Caco-2 (cell line): ENCODE measurements at regions not wholly inside any gene's neighbourhood (a gene's known extent, or its start where the extent isn't known, plus 50 kb on each side); places are given as distances from the start of the nearest gene placed in this dataset.

Source experiments
- BruUV-seq: library from RNA; stranded (reverse); fragments of 400-500 nt; replicated peaks from 2 replicates; lab custom pipeline; 2021; lab: Mats Ljungman, UMichigan
- CTCF ChIA-PET: fragments of 300-600 bp; sonication (Branson Sonifier 250); formaldehyde crosslinking; loops from one replicate; lab custom pipeline; 2022; ENCODE audit warnings: antibody characterized with exemption; lab: Charles Lee
- POLR2A ChIA-PET: fragments of 300-600 bp; sonication (Branson Sonifier 250); formaldehyde crosslinking; loops from one replicate; lab custom pipeline; 2022; ENCODE audit warnings: antibody characterized with exemption; lab: Charles Lee
- DNase-seq, 2 experiments: peaks; one replicate each; pipeline versions ENCODE4 v3.0.0 to v3.0.0-alpha.2; 2020 to 2022
- H3K27me3 ChIP-seq: replicated peaks from 2 replicates; pipeline ENCODE4 v1.6.0; 2011; ENCODE audit warnings: low read length; ENCODE audit not compliant: control insufficient read depth, insufficient read depth
- H3K36me3 ChIP-seq: 2 replicates; pipeline ENCODE4 v1.5.1; 2011; ENCODE audit warnings: low read length; ENCODE audit not compliant: control insufficient read depth, insufficient read depth
- H3K4me1 ChIP-seq: fragments of 250-450 bp; sonication (Bioruptor Pico); 2 replicates; pipeline ENCODE4 v1.5.1; 2020; ENCODE audit warnings: mild to moderate bottlenecking
- H3K4me3 ChIP-seq: 2 replicates; pipeline ENCODE4 v1.5.1; 2011; ENCODE audit warnings: low read depth, mild to moderate bottlenecking, control low read depth, low read length
- H3K9me3 ChIP-seq: fragments of 250-450 bp; sonication (Bioruptor Pico); 2 replicates; pipeline ENCODE4 v1.5.1; 2020; ENCODE audit warnings: mild to moderate bottlenecking, moderate library complexity
- H3K27ac Mint-ChIP-seq: one replicate; pipeline ENCODE4 v1.8.0; 2022; ENCODE audit warnings: mixed read lengths; ENCODE audit not compliant: unreplicated experiment
- H3K27me3 Mint-ChIP-seq: one replicate; pipeline ENCODE4 v1.8.0; 2022; ENCODE audit warnings: mixed read lengths; ENCODE audit not compliant: insufficient read depth, unreplicated experiment
- H3K36me3 Mint-ChIP-seq: one replicate; pipeline ENCODE4 v1.8.0; 2022; ENCODE audit warnings: mild to moderate bottlenecking, mixed read lengths; ENCODE audit not compliant: insufficient read depth, unreplicated experiment
- H3K4me1 Mint-ChIP-seq: one replicate; pipeline ENCODE4 v1.8.0; 2022; ENCODE audit warnings: low read depth, mixed read lengths; ENCODE audit not compliant: unreplicated experiment
- H3K4me3 Mint-ChIP-seq: one replicate; pipeline ENCODE4 v1.8.0; 2022; ENCODE audit warnings: mild to moderate bottlenecking, moderate library complexity, mixed read lengths; ENCODE audit not compliant: unreplicated experiment
- H3K9me3 Mint-ChIP-seq: one replicate; pipeline ENCODE4 v1.8.0; 2022; ENCODE audit warnings: mixed read lengths; ENCODE audit not compliant: unreplicated experiment
- intact Hi-C: fragments of 100-400 bp; cut with micrococcal nuclease; formaldehyde crosslinking; loops from one replicate; pipeline ENCODE4 v1.10.0; 2022; ENCODE audit not compliant: unreplicated experiment
- TF ChIP-seq, protein P1 (sequence below), 2 experiments: fragments of 200-600 bp in 1 of 2; IDR thresholded peaks; 1 replicate in 1 of 2; 2 replicates in 1 of 2; pipeline versions ENCODE4 v1.5.1 to v1.8.0; 2011 to 2022; ENCODE audit warnings: antibody characterized with exemption in 1 of 2, control low read depth in 1 of 2, inconsistent platforms in 1 of 2, low read depth in 1 of 2, low read length in 1 of 2, mild to moderate bottlenecking in 1 of 2, moderate library complexity in 1 of 2; ENCODE audit not compliant: insufficient read depth in 1 of 2, severe bottlenecking in 1 of 2, unreplicated experiment in 1 of 2

DNA sequence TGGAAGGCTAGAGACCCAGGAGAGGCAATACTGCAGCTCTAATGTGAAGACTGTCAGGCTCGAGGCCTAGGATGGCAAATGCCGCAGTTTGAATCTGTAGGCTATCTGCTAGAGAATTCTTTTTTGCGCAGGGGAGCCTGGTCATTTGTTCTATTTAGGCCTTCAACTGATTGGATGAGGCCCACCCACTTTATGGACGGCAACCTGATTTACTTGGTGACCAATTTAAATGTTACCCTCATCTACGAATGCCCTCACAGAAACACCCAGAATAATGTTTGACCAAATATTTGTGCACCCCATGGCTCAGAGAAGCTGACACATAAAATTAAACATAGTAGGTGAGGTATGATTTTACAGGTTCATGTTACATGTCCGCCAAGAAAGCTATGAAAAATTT, 300.7 kb upstream of the GRM7 start:
- TF ChIP-seq, protein P1, sequence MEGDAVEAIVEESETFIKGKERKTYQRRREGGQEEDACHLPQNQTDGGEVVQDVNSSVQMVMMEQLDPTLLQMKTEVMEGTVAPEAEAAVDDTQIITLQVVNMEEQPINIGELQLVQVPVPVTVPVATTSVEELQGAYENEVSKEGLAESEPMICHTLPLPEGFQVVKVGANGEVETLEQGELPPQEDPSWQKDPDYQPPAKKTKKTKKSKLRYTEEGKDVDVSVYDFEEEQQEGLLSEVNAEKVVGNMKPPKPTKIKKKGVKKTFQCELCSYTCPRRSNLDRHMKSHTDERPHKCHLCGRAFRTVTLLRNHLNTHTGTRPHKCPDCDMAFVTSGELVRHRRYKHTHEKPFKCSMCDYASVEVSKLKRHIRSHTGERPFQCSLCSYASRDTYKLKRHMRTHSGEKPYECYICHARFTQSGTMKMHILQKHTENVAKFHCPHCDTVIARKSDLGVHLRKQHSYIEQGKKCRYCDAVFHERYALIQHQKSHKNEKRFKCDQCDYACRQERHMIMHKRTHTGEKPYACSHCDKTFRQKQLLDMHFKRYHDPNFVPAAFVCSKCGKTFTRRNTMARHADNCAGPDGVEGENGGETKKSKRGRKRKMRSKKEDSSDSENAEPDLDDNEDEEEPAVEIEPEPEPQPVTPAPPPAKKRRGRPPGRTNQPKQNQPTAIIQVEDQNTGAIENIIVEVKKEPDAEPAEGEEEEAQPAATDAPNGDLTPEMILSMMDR (IDR thresholded peaks at IDR 0.05; ENCODE audit: insufficient read depth in 1 of 2, low read depth in 1 of 2, low read length in 1 of 2, severe bottlenecking in 1 of 2, unreplicated experiment in 1 of 2) = no peak
- Histone ChIP-seq H3K4me1 (no peaks in the 10 kb centered on the region), H3K4me3 (no peak overlapping the region), H3K9me3 (no peaks in the 10 kb centered on the region), H3K36me3 (no peaks in the 10 kb centered on the region), H3K27me3 (no peaks in the 10 kb centered on the region)
- no peaks in the 10 kb centered on the region for H3K27me3 Mint-ChIP-seq
- intact Hi-C loops = no loop called here
- DNase-seq = no peak
- H3K9me3 Mint-ChIP-seq = no peaks in the 10 kb centered on the region
- CTCF ChIA-PET = no interaction called here
- BruUV-seq = no TSS peak
- H3K36me3 Mint-ChIP-seq = no peaks in the 10 kb centered on the region
- no peak overlapping the region for H3K4me3 Mint-ChIP-seq
- no peaks in the 10 kb centered on the region for H3K4me1 Mint-ChIP-seq
- POLR2A ChIA-PET = no interaction called here
- no peak overlapping the region for H3K27ac Mint-ChIP-seq

DNA sequence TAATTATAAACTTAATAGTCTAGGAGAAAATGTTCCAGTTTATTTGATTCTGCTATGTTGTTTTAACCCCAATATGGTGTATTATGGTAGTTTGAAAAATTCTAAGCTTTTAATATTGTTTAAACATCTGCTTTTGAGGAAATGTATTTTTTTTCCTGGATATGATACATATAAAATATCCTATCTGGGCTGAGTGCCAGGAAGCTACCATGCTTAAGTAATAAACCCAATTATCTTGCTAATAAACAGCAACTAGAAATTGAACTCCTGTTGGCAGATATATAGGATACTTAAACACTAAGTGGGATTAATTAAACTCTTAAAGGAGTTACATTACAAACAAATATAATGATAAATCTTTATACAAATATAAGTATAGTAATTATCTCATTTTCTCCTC, 293.7 kb upstream of the GRM7 start:
- TF ChIP-seq, protein P1 (IDR thresholded peaks at IDR 0.05; ENCODE audit: insufficient read depth in 1 of 2, low read depth in 1 of 2, low read length in 1 of 2, severe bottlenecking in 1 of 2, unreplicated experiment in 1 of 2) = no peak
- Histone ChIP-seq H3K4me3 (no peak overlapping the region), H3K4me1 (no peaks in the 10 kb centered on the region), H3K27me3 (no peaks in the 10 kb centered on the region), H3K36me3 (no peaks in the 10 kb centered on the region), H3K9me3 (no peaks in the 10 kb centered on the region)
- ChIA-PET CTCF (no interaction called here), POLR2A (no interaction called here)
- H3K27me3 Mint-ChIP-seq = no peaks in the 10 kb centered on the region
- H3K4me1 Mint-ChIP-seq = no peaks in the 10 kb centered on the region
- H3K36me3 Mint-ChIP-seq = no peaks in the 10 kb centered on the region
- intact Hi-C loops = no loop called here
- H3K4me3 Mint-ChIP-seq = no peak overlapping the region
- no peak for DNase-seq
- H3K27ac Mint-ChIP-seq = no peak overlapping the region
- BruUV-seq = no TSS peak
- H3K9me3 Mint-ChIP-seq = no peaks in the 10 kb centered on the region

GRCh38 chr3:6568999-6569493, 291.9 kb upstream of the GRM7 start:
- H3K36me3 ChIP-seq = no peaks in the 10 kb centered on the region
- H3K4me1 Mint-ChIP-seq = no peaks in the 10 kb centered on the region
- no peaks in the 10 kb centered on the region for H3K9me3 ChIP-seq
- no peak overlapping the region for H3K4me3 ChIP-seq
- ChIA-PET POLR2A (no interaction called here), CTCF (no interaction called here)
- no TSS peak for BruUV-seq
- no peaks in the 10 kb centered on the region for H3K36me3 Mint-ChIP-seq
- no peaks in the 10 kb centered on the region for H3K27me3 ChIP-seq
- no peak for DNase-seq
- no peak overlapping the region for H3K4me3 Mint-ChIP-seq
- intact Hi-C loops = no loop called here
- H3K27me3 Mint-ChIP-seq = no peaks in the 10 kb centered on the region
- no peak overlapping the region for H3K27ac Mint-ChIP-seq
- no peaks in the 10 kb centered on the region for H3K9me3 Mint-ChIP-seq
- TF ChIP-seq, protein P1 (IDR thresholded peaks at IDR 0.05; ENCODE audit: insufficient read depth in 1 of 2, low read depth in 1 of 2, low read length in 1 of 2, severe bottlenecking in 1 of 2, unreplicated experiment in 1 of 2) = no peak
- H3K4me1 ChIP-seq = no peaks in the 10 kb centered on the region
